Cardiac muscle cell (in vitro differentiated cells and primary cell): ENCODE measurements at regions not wholly inside any gene's neighbourhood (a gene's known extent, or its start where the extent isn't known, plus 50 kb on each side); places are given as distances from the start of the nearest gene placed in this dataset.
"Not testable (repeated sequence)": the region's sequence is repeated elsewhere in the genome, so short reads cannot be mapped to it uniquely, and the experiment has no call there.

Experiments
- DNase-seq, 2 donors: peaks; one replicate each; pipeline versions ENCODE4 v3.0.0 to v3.0.0-alpha.2; 2010 to 2017; ENCODE audit warnings: low read depth in 1 of 2, low spot score in 1 of 2
- H3K27ac ChIP-seq: fragments of 200-600 bp; sonication (generic); 2 replicates; pipeline ENCODE4 v1.5.1; 2016
- H3K27me3 ChIP-seq: fragments of 200-600 bp; sonication (generic); 2 replicates; pipeline ENCODE4 v1.6.0; 2016; ENCODE audit warnings: control low read depth
- H3K36me3 ChIP-seq: fragments of 200-600 bp; sonication (generic); 2 replicates; pipeline ENCODE4 v1.5.1; 2016; ENCODE audit warnings: control low read depth
- H3K4me1 ChIP-seq: fragments of 200-600 bp; sonication (generic); 2 replicates; pipeline ENCODE4 v1.8.1; 2017; ENCODE audit warnings: low read depth, mild to moderate bottlenecking, mixed run types
- H3K4me3 ChIP-seq: fragments of 200-600 bp; sonication (generic); 2 replicates; pipeline ENCODE4 v1.5.1; 2016; ENCODE audit warnings: mild to moderate bottlenecking
- H3K9me3 ChIP-seq: fragments of 200-600 bp; sonication (generic); 2 replicates; pipeline ENCODE4 v1.5.1; 2017; ENCODE audit warnings: low read depth, mild to moderate bottlenecking, control low read depth
- TF ChIP-seq, protein P1 (sequence below): IDR thresholded peaks from 2 replicates; pipeline ENCODE4 v1.5.1; 2012; ENCODE audit warnings: low read depth, mild to moderate bottlenecking, low read length

DNA sequence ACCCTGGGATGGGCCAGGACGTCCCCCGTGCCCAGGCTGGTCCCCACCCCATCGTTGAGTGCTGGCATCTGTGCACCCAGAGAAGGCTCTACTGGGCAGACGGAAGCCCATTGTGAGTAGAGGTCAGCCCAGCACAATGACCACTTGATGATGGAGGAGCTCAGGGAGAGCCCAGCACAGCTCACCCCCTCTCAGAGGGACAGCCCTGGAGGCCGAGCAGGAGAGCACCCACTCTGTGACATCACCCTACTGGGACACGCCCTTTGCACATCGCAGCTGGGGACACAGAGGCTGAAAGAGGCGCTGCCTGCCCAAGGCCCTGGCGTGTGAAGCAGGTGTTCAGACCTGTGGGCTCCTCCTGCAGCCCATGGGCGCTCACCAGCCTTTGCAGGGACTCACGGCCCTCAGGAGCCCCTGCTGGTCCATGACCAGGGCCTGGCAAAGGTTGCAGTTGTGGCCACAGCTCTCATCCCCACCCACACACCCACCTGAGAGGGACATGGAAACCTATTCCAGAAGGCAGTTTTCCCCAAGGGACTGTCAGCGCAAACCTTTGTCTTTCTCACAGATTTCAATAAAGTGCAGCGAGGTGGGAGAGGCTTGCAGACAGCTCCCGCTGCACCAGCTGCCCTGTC is 67.2 kb upstream of the PPP2R2D start:
- Histone ChIP-seq H3K27ac (no peak overlapping the region), H3K4me3 (no peak overlapping the region), H3K4me1 (no peaks in the 10 kb centered on the region), H3K36me3 (no peaks in the 10 kb centered on the region), H3K27me3 (no peaks in the 10 kb centered on the region), H3K9me3 (no peaks in the 10 kb centered on the region)
- TF ChIP-seq, protein P1, sequence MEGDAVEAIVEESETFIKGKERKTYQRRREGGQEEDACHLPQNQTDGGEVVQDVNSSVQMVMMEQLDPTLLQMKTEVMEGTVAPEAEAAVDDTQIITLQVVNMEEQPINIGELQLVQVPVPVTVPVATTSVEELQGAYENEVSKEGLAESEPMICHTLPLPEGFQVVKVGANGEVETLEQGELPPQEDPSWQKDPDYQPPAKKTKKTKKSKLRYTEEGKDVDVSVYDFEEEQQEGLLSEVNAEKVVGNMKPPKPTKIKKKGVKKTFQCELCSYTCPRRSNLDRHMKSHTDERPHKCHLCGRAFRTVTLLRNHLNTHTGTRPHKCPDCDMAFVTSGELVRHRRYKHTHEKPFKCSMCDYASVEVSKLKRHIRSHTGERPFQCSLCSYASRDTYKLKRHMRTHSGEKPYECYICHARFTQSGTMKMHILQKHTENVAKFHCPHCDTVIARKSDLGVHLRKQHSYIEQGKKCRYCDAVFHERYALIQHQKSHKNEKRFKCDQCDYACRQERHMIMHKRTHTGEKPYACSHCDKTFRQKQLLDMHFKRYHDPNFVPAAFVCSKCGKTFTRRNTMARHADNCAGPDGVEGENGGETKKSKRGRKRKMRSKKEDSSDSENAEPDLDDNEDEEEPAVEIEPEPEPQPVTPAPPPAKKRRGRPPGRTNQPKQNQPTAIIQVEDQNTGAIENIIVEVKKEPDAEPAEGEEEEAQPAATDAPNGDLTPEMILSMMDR = no peak
- DNase-seq = no peak

DNA sequence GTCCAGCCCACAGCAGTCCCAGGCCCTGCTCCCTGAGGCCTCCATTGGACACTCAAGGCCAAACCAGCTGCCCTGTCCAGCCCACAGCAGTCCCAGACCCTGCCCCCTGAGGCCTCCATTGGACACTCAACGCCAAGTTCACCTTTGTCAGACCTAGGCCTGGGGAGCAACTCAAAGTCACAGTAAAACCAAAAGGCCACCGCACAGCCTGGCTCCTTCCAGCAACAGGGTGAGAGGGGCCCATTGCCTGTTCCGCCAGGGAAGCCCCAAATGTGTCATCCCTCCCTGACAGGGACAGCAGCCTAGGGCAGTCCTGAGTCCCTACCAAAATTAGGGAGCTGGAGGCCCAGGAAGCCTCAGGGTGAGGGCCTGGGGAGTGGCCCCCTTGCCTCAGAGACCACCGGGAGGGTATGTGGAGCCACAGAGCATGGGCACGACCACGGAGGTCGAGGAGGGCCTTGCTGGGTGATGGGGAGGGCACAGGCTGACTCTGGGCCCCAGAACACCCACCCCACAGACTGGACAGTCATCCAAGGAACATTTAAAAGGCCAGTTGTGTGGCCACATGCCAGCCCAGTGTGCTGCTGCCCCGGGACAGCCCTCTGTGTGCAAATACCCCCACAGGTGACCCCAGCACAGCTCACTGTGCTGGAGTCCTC is 66.5 kb upstream of the PPP2R2D start:
- no peak overlapping the region for H3K27ac ChIP-seq
- TF ChIP-seq, protein P1 = no peak
- H3K4me3 ChIP-seq = no peak overlapping the region
- no peaks in the 10 kb centered on the region for H3K36me3 ChIP-seq
- no peaks in the 10 kb centered on the region for H3K9me3 ChIP-seq
- no peaks in the 10 kb centered on the region for H3K27me3 ChIP-seq
- no peaks in the 10 kb centered on the region for H3K4me1 ChIP-seq
- DNase-seq = no peak

- Histone ChIP-seq H3K4me3 (no peak overlapping the region), H3K4me1 (no peaks in the 10 kb centered on the region), H3K27me3 (no peaks in the 10 kb centered on the region), H3K9me3 (no peaks in the 10 kb centered on the region), H3K27ac (no peak overlapping the region), H3K36me3 (no peaks in the 10 kb centered on the region)
- TF ChIP-seq, protein P1 = no peak
- DNase-seq = peak in 1 of 2 donors; percentile 27
Measured at GRCh38 chr10:131838966-131839742, 61.7 kb upstream of the PPP2R2D start.

DNA sequence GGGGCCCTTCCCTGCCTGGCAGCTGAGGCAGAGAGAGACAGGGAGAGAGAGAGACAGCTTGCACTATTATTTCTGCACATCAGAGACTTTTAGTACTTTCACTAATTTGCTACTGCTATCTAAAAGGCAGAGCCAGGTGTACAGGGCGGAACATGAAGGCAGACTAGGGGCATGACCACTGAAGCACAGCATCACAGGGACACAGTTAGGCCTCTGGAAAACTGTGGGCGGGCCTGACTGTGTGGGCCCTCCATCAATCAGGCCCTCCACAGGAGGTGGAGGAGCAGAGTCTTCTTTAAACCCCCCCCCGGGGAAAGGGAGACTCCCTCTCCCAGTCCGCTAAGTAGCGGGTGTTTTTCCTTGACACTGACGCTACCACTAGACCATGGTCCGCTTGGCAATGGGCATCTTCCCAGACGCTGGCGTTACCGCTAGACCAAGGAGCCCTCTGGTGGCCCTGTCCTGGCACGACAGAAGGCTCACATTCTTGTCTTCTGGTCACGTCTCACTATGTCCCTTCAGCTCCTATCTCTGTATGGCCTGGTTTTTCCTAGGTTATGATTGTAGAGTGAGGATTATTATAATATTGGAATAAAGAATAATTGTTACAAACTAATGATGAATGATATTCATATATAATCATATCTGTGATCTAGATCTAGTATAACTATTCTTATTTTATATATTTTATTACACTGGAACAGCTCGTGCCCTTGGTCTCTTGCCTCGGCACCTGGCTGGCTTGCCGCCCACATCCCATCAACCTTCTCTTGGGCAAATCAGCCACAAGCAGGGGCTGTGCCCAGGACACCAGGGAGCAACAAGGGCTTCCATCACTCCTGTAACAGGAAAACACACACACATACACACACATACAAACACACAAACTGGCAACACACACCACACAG is 60.7 kb upstream of the PPP2R2D start:
- not testable (repeated sequence) for H3K36me3 ChIP-seq, H3K27me3 ChIP-seq, H3K4me1 ChIP-seq, H3K27ac ChIP-seq, H3K4me3 ChIP-seq, H3K9me3 ChIP-seq
- peak in 1 of 2 donors; percentile 22 for DNase-seq

GRCh38 chr10:131840788-131841118 is 60.1 kb upstream of the PPP2R2D start:
- H3K27me3 ChIP-seq = no peaks in the 10 kb centered on the region
- TF ChIP-seq, protein P1 = no peak
- H3K36me3 ChIP-seq = no peaks in the 10 kb centered on the region
- no peak for DNase-seq
- H3K9me3 ChIP-seq = no peaks in the 10 kb centered on the region
- H3K27ac ChIP-seq = no peak overlapping the region
- H3K4me1 ChIP-seq = no peaks in the 10 kb centered on the region
- no peak overlapping the region for H3K4me3 ChIP-seq
